Lower leg skin (tissue), 4 donors: ENCODE measurements at regions not wholly inside any gene's neighbourhood (a gene's known extent, or its start where the extent isn't known, plus 50 kb on each side); places are given as distances from the start of the nearest gene placed in this dataset.
"Not testable (repeated sequence)": the region's sequence is repeated elsewhere in the genome, so short reads cannot be mapped to it uniquely, and the experiment has no call there.

Experiments
- DNase-seq, 2 donors: peaks; one replicate each; pipeline ENCODE4 v3.0.0-alpha.2; 2019; ENCODE audit warnings: low spot score in 2 of 2
- H3K4me3 ChIP-seq: fragments of 200-600 bp; sonication (generic); 2 replicates; pipeline ENCODE4 v1.5.1; 2017; ENCODE audit warnings: mild to moderate bottlenecking, low read depth; ENCODE audit not compliant: poor library complexity, severe bottlenecking
- CTCF ChIP-seq, 3 donors: fragments of 450-650 bp; IDR thresholded peaks; one replicate each; pipeline ENCODE4 v1.5.1; 2016; ENCODE audit warnings: antibody characterized with exemption in 3 of 3, mild to moderate bottlenecking in 3 of 3, moderate library complexity in 2 of 3
- POLR2A ChIP-seq, 2 donors: fragments of 450-650 bp; IDR thresholded peaks; one replicate each; pipeline ENCODE4 v1.6.1; 2016 to 2017; ENCODE audit warnings: antibody characterized with exemption in 2 of 2, mild to moderate bottlenecking in 1 of 2, moderate library complexity in 1 of 2
- WGBS, 2 donors: methylation state at CpG; one replicate each; pipeline ENCODE4 v1.1.5; 2018; 5-methylcytosine and 5-hydroxymethylcytosine counted together
- intact Hi-C: fragments of 100-400 bp; cut with DNase I; formaldehyde crosslinking; loops from one replicate; pipeline ENCODE4 v1.15.0; 2023; ENCODE audit warnings: low total_unique reads

GRCh38 chrY:9162424-9162823 lies 174.8 kb upstream of the TSPY4 start:
- DNase-seq, intact Hi-C loops, H3K4me3 ChIP-seq: not testable (repeated sequence)

- H3K4me3 ChIP-seq, DNase-seq, intact Hi-C loops: not testable (repeated sequence)
- 100% methylated on average over 1 of the region's 1 CpG; no CpG with 5 or more reads in 1 of the 2 donors for WGBS, 2 donors
These were observed 159.6 kb upstream of the TSPY4 start for GRCh38 chrY:9177641-9178040.

GRCh38 chrY:9184827-9185226 lies 152.4 kb upstream of the TSPY4 start:
- 43% methylated on average over 2 of the region's 2 CpGs; no CpG with 5 or more reads in 1 of the 2 donors for WGBS, 2 donors

GRCh38 chrY:9207082-9207481 lies 130.2 kb upstream of the TSPY4 start:
- 45% methylated on average over 1 of the region's 1 CpG; no CpG with 5 or more reads in 1 of the 2 donors for WGBS, 2 donors
- DNase-seq, intact Hi-C loops, H3K4me3 ChIP-seq: not testable (repeated sequence)

More at GRCh38 chrY:9184827-9185226, 152.4 kb upstream of the TSPY4 start:
- DNase-seq, H3K4me3 ChIP-seq, intact Hi-C loops: not testable (repeated sequence)

GRCh38 chrY:9226409-9226808 lies 110.9 kb upstream of the TSPY4 start:
- intact Hi-C loops, result no loop called here
- no peak overlapping the region for H3K4me3 ChIP-seq
- DNase-seq, result no peak
- TF ChIP-seq CTCF (IDR thresholded peaks at IDR 0.05) (no peak), POLR2A (IDR thresholded peaks at IDR 0.05) (no peak)
- 56% methylated on average over 1 of the region's 1 CpG; no CpG with 5 or more reads in 1 of the 2 donors for WGBS, 2 donors

GRCh38 chrY:9257255-9257654 lies 80.0 kb upstream of the TSPY4 start:
- TF ChIP-seq CTCF (IDR thresholded peaks at IDR 0.05) (no peak), POLR2A (IDR thresholded peaks at IDR 0.05) (no peak)
- 58% methylated on average over 2 of the region's 2 CpGs; no CpG with 5 or more reads in 1 of the 2 donors for WGBS, 2 donors
- H3K4me3 ChIP-seq, result no peak overlapping the region
- no peak for DNase-seq
- intact Hi-C loops, result no loop called here

GRCh38 chrY:9257725-9258124 lies 79.5 kb upstream of the TSPY4 start:
- no peak for DNase-seq
- intact Hi-C loops, result no loop called here
- WGBS, 2 donors, result 59% methylated on average over 3 of the region's 3 CpGs; no CpG with 5 or more reads in 1 of the 2 donors
- no peak for TF ChIP-seq POLR2A (IDR thresholded peaks at IDR 0.05)
- TF ChIP-seq CTCF (IDR thresholded peaks at IDR 0.05), result no peak
- no peak overlapping the region for H3K4me3 ChIP-seq

- TF ChIP-seq POLR2A (IDR thresholded peaks at IDR 0.05) (no peak), CTCF (IDR thresholded peaks at IDR 0.05) (no peak)
- DNase-seq, result no peak
- 78% methylated on average over 1 of the region's 1 CpG; no CpG with 5 or more reads in 1 of the 2 donors for WGBS, 2 donors
- H3K4me3 ChIP-seq, result no peak overlapping the region
- intact Hi-C loops, result no loop called here
These were observed 77.9 kb upstream of the TSPY4 start for GRCh38 chrY:9259368-9259767.
